RCC 7860 (cell line): ENCODE measurements at regions not wholly inside any gene's neighbourhood (a gene's known extent, or its start where the extent isn't known, plus 50 kb on each side); places are given as distances from the start of the nearest gene placed in this dataset.

Source experiments
- DNase-seq: peaks from one replicate; pipeline ENCODE4 v3.0.0-alpha.2; 2015; ENCODE audit warnings: low spot score
- FAIRE-seq: peaks from 2 replicates; lab custom pipeline; 2012; peaks lifted over from hg19 to GRCh38; lab: Jason Lieb, UNC

- FAIRE-seq = no peak
- no peak for DNase-seq
Observed at GRCh38 chr13:99053636-99054233, 75.9 kb upstream of the DOCK9 start.

DNA sequence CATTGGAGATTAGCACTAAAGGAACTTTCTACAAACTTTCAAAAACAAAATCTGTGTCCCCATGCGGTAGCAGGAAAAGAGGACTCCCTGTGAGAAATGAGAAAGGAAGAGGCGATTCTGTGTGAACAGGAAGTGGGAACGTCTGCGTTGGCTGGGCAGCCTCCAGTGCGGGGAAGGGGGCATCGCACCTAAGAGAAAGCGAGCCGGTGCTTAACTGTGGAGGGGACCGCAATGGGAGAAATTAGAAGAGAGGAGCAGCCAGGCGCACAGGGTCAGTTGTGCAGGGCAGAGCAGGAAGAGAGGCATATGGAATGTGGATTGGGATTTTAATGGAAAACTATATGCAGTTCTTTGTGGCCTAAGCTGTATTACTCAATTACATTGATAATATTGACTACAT is 77.4 kb upstream of the DOCK9 start:
- FAIRE-seq = no peak
- DNase-seq = no peak

DNA sequence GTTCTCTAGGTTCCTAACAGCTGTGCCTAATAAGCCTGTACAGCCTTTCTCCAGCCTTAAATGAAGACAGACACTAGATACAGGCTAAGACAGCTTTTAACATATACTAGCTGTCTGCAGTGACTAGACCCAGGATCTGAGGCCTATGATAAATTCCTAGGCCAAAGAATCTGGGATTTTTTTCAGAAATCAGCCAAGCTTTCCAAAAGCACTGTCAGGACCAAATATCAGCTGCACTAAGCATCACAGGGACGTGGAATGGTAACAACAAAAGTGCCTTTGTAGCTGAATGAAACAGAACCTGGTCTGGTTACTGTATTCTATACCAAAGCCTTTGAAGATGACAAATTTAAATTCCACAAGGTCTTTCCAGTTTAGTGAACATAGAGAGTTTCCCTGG is 77.9 kb upstream of the DOCK9 start:
- DNase-seq = no peak
- no peak for FAIRE-seq

- FAIRE-seq = no peak
Observed at GRCh38 chr13:99056381-99057014, 78.6 kb upstream of the DOCK9 start.

GRCh38 chr13:99057310-99057975 is 79.6 kb upstream of the DOCK9 start:
- DNase-seq = no peak
- FAIRE-seq = no peak

More at GRCh38 chr13:99056381-99057014, 78.6 kb upstream of the DOCK9 start:
- DNase-seq = no peak

DNA sequence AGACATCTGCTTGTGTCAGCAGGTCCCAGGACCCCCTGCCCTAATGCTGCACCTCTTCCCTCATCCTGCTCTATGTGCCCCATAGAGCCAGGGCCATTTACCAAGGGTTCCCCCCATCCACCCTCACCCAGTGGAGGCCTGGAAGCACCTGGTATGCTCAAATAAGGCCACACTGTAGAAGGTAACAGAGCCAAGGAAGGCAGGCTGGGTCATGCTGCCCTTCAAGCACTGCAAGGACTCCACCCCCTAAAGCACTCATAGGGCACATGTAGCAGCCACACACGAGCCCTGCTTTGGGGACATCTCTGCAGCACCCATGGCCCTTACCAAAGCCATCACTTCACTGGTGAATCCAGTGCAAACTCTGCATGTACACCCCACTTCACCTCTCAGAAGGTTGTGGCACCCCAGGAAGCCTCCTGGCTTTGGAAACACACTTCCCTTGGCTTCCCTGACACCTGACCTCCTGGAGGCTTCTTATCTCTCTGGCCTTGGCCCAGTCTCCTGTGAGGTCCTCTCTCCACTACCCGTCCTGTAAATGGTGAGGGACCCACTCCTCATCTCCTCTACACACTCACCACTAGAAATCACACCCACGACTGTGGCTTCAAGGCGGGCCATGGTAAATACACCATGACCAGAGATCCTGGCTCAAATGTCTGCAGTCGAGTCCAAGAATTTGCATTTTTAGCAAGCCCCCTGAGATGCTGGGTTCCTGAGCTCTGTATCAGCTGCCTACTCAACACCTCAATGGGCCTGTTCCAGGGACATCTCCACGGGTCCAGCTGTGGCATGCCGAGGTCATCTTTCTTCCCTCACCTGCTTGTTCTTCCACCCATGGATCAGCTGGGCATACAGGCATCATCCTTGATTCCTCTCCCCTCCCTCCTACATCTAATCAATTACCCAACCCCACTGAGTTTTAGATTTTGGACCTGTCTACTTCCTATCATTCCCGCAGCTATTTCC is 80.9 kb upstream of the DOCK9 start:
- no peak for DNase-seq
- no peak for FAIRE-seq

- DNase-seq (no peak), FAIRE-seq (no peak)
Observed at GRCh38 chr13:99059498-99060075, 81.7 kb upstream of the DOCK9 start.

DNA sequence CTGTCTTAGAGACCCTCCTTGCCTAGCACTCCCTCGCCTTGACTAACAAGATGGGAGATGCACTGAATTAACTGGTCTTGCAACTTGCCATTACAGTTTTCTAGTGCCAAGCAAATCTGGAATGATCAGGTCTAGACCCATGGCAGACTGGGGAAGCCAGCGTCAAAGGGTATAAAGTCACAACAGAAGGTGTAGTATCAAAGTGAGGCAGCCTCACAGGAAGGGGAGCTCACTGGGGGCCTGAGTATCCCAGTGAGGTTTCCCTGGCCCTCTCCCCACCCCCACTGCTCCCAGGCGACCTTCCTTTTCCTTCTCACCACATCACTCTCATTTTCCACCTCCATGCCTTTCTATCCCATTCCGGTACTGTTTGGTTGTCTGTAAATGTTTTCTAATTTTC is 83.5 kb upstream of the DOCK9 start:
- no peak for FAIRE-seq

GRCh38 chr13:99062593-99062992 is 84.7 kb upstream of the DOCK9 start:
- FAIRE-seq = no peak

More for the DNA sequence above, 83.5 kb upstream of the DOCK9 start:
- no peak for DNase-seq

GRCh38 chr13:99063178-99063577 is 85.3 kb upstream of the DOCK9 start:
- FAIRE-seq (no peak), DNase-seq (no peak)

More at GRCh38 chr13:99062593-99062992, 84.7 kb upstream of the DOCK9 start:
- no peak for DNase-seq

DNA sequence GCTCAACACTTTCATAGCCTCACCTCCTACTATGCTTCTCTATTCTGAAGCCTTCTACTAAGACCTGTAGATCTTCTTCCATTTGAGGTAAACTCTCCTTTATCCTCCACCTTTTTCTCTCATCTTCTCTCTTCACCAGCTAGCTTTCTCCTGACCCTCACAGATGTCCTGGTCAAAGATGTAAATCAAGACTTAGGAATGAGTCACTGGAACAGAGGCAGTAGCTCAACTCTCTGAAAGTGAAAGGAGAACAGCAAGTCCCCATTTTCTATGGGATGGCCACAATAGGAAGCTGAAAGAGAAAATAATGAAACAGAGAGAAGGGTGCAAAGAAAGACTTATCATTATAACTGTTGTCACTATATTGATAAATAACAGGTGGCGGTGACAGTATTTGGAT is 86.1 kb upstream of the DOCK9 start:
- FAIRE-seq (no peak), DNase-seq (no peak)

DNA sequence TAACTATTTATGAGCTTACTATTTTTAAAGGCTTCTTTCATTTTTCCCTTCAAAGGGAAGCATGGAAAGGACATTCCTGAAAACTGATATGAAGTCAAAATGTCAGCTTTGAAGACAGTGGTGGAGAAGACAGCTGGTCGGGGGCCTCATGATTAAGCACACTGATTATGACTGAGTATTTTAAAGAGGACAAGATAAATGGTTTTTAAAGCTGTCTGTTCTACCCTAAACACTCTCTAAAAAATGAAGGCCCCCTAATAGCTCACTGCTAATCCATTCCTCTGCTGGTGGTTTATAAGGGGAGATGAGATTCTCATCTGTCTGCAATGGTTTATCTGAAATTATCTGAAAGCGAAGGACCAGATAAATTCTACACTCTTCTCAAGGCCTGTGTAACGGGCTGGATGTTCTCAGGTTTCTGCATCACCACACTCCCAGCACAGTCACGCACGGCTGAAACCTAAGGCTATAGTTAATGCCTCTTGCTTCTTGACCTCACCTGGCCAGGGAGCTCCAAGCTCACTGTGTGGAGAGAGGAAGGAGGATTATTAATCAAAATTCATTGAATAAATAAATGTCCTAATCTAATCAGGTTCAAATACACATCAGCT is 86.9 kb upstream of the DOCK9 start:
- DNase-seq (no peak), FAIRE-seq (no peak)

- DNase-seq (no peak), FAIRE-seq (no peak)
Observed at GRCh38 chr13:99065235-99066015, 87.6 kb upstream of the DOCK9 start.

DNA sequence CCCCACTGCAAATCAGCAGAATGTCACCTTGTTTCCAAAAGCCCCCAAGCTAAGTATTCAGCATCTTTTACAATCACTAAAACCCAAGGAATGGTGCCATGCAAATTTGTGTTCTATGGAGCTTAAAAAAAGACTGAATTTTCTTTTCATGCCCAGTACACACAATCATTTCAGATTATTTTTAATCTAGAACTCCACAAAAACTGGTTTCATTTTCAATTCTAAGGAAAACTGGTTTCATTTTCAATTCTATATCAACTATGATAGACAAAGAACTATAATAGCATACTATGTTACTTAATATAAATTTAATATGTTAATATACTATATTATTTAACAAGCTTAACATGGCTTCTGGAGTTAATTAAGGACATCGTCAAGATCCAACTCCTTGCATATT is 88.4 kb upstream of the DOCK9 start:
- no peak for FAIRE-seq
- DNase-seq = no peak

- DNase-seq = peak; percentile 88
- peak; percentile 69 for FAIRE-seq
Observed at GRCh38 chr13:99067159-99067985, 89.5 kb upstream of the DOCK9 start.

- FAIRE-seq (no peak), DNase-seq (no peak)
Observed at GRCh38 chr13:99071211-99071610, 93.3 kb upstream of the DOCK9 start.

DNA sequence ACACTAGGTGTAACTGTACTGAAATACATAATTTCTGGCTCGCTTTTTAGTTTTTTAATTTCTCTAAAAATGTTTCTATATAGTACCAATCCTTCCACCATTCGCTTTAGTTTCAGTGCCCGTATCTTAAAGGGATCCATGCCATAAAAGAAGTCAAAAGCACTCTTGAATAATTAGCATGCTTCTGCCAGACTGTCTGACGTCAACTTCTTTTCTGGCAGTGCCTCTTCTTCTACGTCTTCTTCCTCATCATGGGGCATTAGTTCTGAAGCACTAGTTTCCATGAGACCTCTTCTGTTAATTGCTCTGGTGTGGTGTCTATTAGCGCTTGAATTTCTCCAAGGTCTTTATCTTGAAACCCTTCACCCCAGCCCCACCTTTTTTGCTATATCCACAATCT is 93.8 kb upstream of the DOCK9 start:
- DNase-seq (no peak), FAIRE-seq (no peak)

DNA sequence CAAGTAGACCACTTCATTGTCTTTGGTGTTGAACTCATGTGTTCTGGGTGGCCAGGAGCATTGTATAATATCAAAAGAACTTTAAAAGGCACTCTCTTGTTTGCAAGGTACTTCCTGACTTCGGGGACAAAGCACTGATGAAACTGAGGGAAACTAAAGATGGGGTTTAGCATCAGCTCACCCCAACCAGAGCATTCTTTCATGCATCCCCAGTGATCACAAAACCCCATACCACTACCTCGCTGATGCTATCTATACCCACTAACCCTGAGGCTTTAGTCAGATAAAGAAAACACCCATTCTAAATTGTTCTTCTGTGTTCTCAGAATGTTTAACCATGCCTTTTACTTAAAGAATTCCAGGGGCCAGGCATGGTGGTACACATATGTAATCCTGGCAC is 94.5 kb upstream of the DOCK9 start:
- DNase-seq = no peak
- no peak for FAIRE-seq

DNA sequence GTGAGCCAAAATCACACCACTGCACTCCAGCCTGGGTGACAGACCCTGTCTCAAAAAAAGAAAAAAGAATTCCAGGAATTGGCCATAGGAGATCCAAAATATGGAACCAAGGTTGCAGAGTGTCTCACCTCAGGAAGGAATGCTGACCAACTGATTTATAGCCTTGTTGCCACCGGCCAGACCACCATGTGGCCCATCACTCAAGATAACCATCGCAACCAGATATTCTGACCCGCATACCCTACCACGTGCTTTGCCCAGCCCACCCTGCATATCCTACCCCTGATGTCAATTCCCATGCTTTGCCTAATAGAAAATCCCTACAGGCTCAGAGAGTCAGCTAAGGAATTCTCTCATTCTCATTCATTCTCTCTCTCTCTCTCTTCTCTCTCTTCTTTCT is 95.1 kb upstream of the DOCK9 start:
- no peak for DNase-seq
- FAIRE-seq = no peak
